ENCODE measurements at regions not wholly inside any gene's neighbourhood (a gene's known extent, or its start where the extent isn't known, plus 50 kb on each side); places are given as distances from the start of the nearest gene placed in this dataset.

GRCh38 chr1:198876371-198876871 is 237.6 kb downstream of the PTPRC start:
- H3K4me3 ChIP-seq (ENCODE audit: low read length in 2 of 2) = no peak overlapping the region
- H3K27me3 ChIP-seq (ENCODE audit: control insufficient read depth in 3 of 3, insufficient read depth in 3 of 3, low read depth in 1 of 3, low read length in 3 of 3) = no peaks in the 10 kb centered on the region
- H3K27ac ChIP-seq (replicated peaks; ENCODE audit: low read length) = no peak overlapping the region
- no peak overlapping the region for H2BK120ac ChIP-seq (ENCODE audit: low read depth, low read length)
- H4K91ac ChIP-seq (ENCODE audit: low read depth, low read length, poor library complexity) = no peak overlapping the region
- no peak overlapping the region for H2BK5ac ChIP-seq (ENCODE audit: low read length)
- peaks cover 0 to 53% of the 10 kb centered on the region in 2 donors for H3K36me3 ChIP-seq (replicated peaks in 1 of 2; ENCODE audit: control insufficient read depth in 2 of 2, insufficient read depth in 2 of 2, low read length in 2 of 2)
- H3K4me1 ChIP-seq (ENCODE audit: control insufficient read depth in 2 of 2, insufficient read depth in 1 of 2, low read depth in 1 of 2, low read length in 2 of 2) = peaks cover 2 to 5% of the 10 kb centered on the region in 2 donors
- no peak overlapping the region for H3K9ac ChIP-seq (ENCODE audit: low read depth, low read length, poor library complexity)
- H3K18ac ChIP-seq (ENCODE audit: low read length) = no peak overlapping the region
- H3K14ac ChIP-seq (ENCODE audit: low read length) = no peak overlapping the region
- peaks cover 0 to 3% of the 10 kb centered on the region in 2 donors for H3K9me3 ChIP-seq (replicated peaks in 1 of 2; ENCODE audit: control insufficient read depth in 2 of 2, insufficient read depth in 1 of 2, low read depth in 1 of 2, low read length in 2 of 2)
- H3K79me1 ChIP-seq (ENCODE audit: low read depth, low read length) = no peaks in the 10 kb centered on the region
- no peak overlapping the region for H3K4ac ChIP-seq (ENCODE audit: low read length)
- no peak overlapping the region for H2BK15ac ChIP-seq (ENCODE audit: low read length)
- no peak overlapping the region for H3K23ac ChIP-seq (ENCODE audit: low read depth, low read length, poor library complexity)
- H3K4me2 ChIP-seq (ENCODE audit: insufficient read depth, low read length, poor library complexity, severe bottlenecking) = no peak overlapping the region
- H2AFZ ChIP-seq (ENCODE audit: low read length) = peak overlapping the region; percentile 41
- peak; percentile 36 for DNase-seq (ENCODE audit: low spot score)
- no peak overlapping the region for H2AK5ac ChIP-seq (ENCODE audit: low read depth, low read length)
- no CpG with 5 or more reads among the region's 10 CpGs for WGBS, 2 donors (ENCODE audit: extremely low coverage in 2 of 2, insufficient read length in 2 of 2, insufficient replicate concordance in 1 of 2)
- H4K8ac ChIP-seq (ENCODE audit: low read depth, low read length) = no peak overlapping the region
- H2BK12ac ChIP-seq (ENCODE audit: low read length) = no peak overlapping the region

DNA sequence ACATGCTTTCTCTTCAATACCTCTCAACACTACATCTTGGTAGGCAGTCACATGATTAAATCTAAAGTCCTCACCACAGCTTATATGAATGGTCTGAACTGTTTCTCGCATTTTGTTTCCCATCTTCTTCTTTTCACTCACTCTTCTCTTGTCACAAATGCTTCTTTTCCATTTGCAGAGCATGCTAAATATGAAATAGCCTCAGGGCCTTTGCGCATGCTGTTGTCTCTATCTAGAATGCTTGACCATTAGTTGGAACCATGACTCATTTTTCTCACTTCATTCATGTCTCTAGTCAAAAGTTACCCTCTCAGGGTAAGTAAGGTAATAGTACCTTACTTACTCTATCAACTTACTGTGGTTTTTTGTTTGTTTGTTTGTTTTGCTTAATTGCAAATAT is 239.7 kb downstream of the PTPRC start:
- Histone ChIP-seq H2BK5ac (ENCODE audit: low read length) (no peak overlapping the region), H2BK15ac (ENCODE audit: low read length) (no peak overlapping the region), H3K14ac (ENCODE audit: low read length) (no peak overlapping the region), H3K4me2 (ENCODE audit: insufficient read depth, low read length, poor library complexity, severe bottlenecking) (no peak overlapping the region), H3K23ac (ENCODE audit: low read depth, low read length, poor library complexity) (no peak overlapping the region), H3K4me1 (ENCODE audit: control insufficient read depth in 2 of 2, insufficient read depth in 1 of 2, low read depth in 1 of 2, low read length in 2 of 2) (peaks cover 2 to 5% of the 10 kb centered on the region in 2 donors), H3K27ac (replicated peaks; ENCODE audit: low read length) (no peak overlapping the region), H3K36me3 (replicated peaks in 1 of 2; ENCODE audit: control insufficient read depth in 2 of 2, insufficient read depth in 2 of 2, low read length in 2 of 2) (peaks cover 0 to 57% of the 10 kb centered on the region in 2 donors), H3K79me1 (ENCODE audit: low read depth, low read length) (no peaks in the 10 kb centered on the region), H2BK120ac (ENCODE audit: low read depth, low read length) (no peak overlapping the region), H2AFZ (ENCODE audit: low read length) (no peak overlapping the region), H2AK5ac (ENCODE audit: low read depth, low read length) (no peak overlapping the region), H4K8ac (ENCODE audit: low read depth, low read length) (no peak overlapping the region), H2BK12ac (ENCODE audit: low read length) (no peak overlapping the region), H3K18ac (ENCODE audit: low read length) (no peak overlapping the region), H3K4me3 (ENCODE audit: low read length in 2 of 2) (no peak overlapping the region), H3K4ac (ENCODE audit: low read length) (no peak overlapping the region), H4K91ac (ENCODE audit: low read depth, low read length, poor library complexity) (no peak overlapping the region), H3K9me3 (replicated peaks in 1 of 2; ENCODE audit: control insufficient read depth in 2 of 2, insufficient read depth in 1 of 2, low read depth in 1 of 2, low read length in 2 of 2) (peaks cover 0 to 3% of the 10 kb centered on the region in 2 donors), H3K27me3 (ENCODE audit: control insufficient read depth in 3 of 3, insufficient read depth in 3 of 3, low read depth in 1 of 3, low read length in 3 of 3) (no peaks in the 10 kb centered on the region), H3K9ac (ENCODE audit: low read depth, low read length, poor library complexity) (no peak overlapping the region)
- DNase-seq (ENCODE audit: low spot score) = no peak
- no CpG with 5 or more reads among the region's 2 CpGs for WGBS, 2 donors (ENCODE audit: extremely low coverage in 2 of 2, insufficient read length in 2 of 2, insufficient replicate concordance in 1 of 2)

- H3K4me1 ChIP-seq (ENCODE audit: control insufficient read depth in 2 of 2, insufficient read depth in 1 of 2, low read depth in 1 of 2, low read length in 2 of 2) = peaks cover 2 to 5% of the 10 kb centered on the region in 2 donors
- WGBS, 2 donors (ENCODE audit: extremely low coverage in 2 of 2, insufficient read length in 2 of 2, insufficient replicate concordance in 1 of 2) = no CpG with 5 or more reads among the region's 5 CpGs
- no peaks in the 10 kb centered on the region for H3K27me3 ChIP-seq (ENCODE audit: control insufficient read depth in 3 of 3, insufficient read depth in 3 of 3, low read depth in 1 of 3, low read length in 3 of 3)
- no peak overlapping the region for H4K8ac ChIP-seq (ENCODE audit: low read depth, low read length)
- H2AK5ac ChIP-seq (ENCODE audit: low read depth, low read length) = no peak overlapping the region
- H2AFZ ChIP-seq (ENCODE audit: low read length) = no peak overlapping the region
- H3K27ac ChIP-seq (replicated peaks; ENCODE audit: low read length) = no peak overlapping the region
- no peaks in the 10 kb centered on the region for H3K79me1 ChIP-seq (ENCODE audit: low read depth, low read length)
- H3K36me3 ChIP-seq (replicated peaks in 1 of 2; ENCODE audit: control insufficient read depth in 2 of 2, insufficient read depth in 2 of 2, low read length in 2 of 2) = peaks cover 0 to 52% of the 10 kb centered on the region in 2 donors
- H3K23ac ChIP-seq (ENCODE audit: low read depth, low read length, poor library complexity) = no peak overlapping the region
- no peak overlapping the region for H2BK5ac ChIP-seq (ENCODE audit: low read length)
- H3K9me3 ChIP-seq (replicated peaks in 1 of 2; ENCODE audit: control insufficient read depth in 2 of 2, insufficient read depth in 1 of 2, low read depth in 1 of 2, low read length in 2 of 2) = peaks cover 0 to 3% of the 10 kb centered on the region in 2 donors
- H3K4me2 ChIP-seq (ENCODE audit: insufficient read depth, low read length, poor library complexity, severe bottlenecking) = no peak overlapping the region
- H3K9ac ChIP-seq (ENCODE audit: low read depth, low read length, poor library complexity) = no peak overlapping the region
- H3K4me3 ChIP-seq (ENCODE audit: low read length in 2 of 2) = no peak overlapping the region
- H3K14ac ChIP-seq (ENCODE audit: low read length) = no peak overlapping the region
- H3K4ac ChIP-seq (ENCODE audit: low read length) = no peak overlapping the region
- no peak overlapping the region for H2BK120ac ChIP-seq (ENCODE audit: low read depth, low read length)
- H2BK15ac ChIP-seq (ENCODE audit: low read length) = no peak overlapping the region
- no peak for DNase-seq (ENCODE audit: low spot score)
- H4K91ac ChIP-seq (ENCODE audit: low read depth, low read length, poor library complexity) = no peak overlapping the region
- no peak overlapping the region for H3K18ac ChIP-seq (ENCODE audit: low read length)
- H2BK12ac ChIP-seq (ENCODE audit: low read length) = no peak overlapping the region
Measured at GRCh38 chr1:198879711-198880306, 241.0 kb downstream of the PTPRC start.

DNA sequence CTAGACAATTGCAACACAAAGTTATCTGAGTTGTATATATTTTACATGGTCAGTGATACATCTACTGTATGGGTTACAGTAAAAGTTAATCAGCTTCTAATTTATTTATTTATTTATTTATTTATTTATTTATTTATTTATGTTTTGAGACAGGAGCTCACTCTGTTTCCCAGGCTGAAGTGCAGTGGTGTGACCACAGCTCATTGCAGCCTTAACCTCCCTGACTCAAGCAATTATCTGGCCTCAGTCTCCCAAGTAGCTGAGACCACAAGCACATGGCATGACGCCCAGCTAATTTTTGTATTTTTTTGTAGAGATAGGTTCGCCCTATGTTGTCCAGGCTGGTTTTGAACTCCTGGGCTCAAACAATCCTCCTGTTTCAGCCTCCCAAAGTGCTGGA is 241.6 kb downstream of the PTPRC start:
- Histone ChIP-seq H3K9me3 (replicated peaks in 1 of 2; ENCODE audit: control insufficient read depth in 2 of 2, insufficient read depth in 1 of 2, low read depth in 1 of 2, low read length in 2 of 2) (peaks cover 0 to 3% of the 10 kb centered on the region in 2 donors), H4K91ac (ENCODE audit: low read depth, low read length, poor library complexity) (no peak overlapping the region), H3K9ac (ENCODE audit: low read depth, low read length, poor library complexity) (no peak overlapping the region), H3K36me3 (replicated peaks in 1 of 2; ENCODE audit: control insufficient read depth in 2 of 2, insufficient read depth in 2 of 2, low read length in 2 of 2) (peaks cover 0 to 51% of the 10 kb centered on the region in 2 donors), H3K27me3 (ENCODE audit: control insufficient read depth in 3 of 3, insufficient read depth in 3 of 3, low read depth in 1 of 3, low read length in 3 of 3) (no peaks in the 10 kb centered on the region), H4K8ac (ENCODE audit: low read depth, low read length) (no peak overlapping the region), H3K18ac (ENCODE audit: low read length) (no peak overlapping the region), H3K4me2 (ENCODE audit: insufficient read depth, low read length, poor library complexity, severe bottlenecking) (no peak overlapping the region), H2AK5ac (ENCODE audit: low read depth, low read length) (no peak overlapping the region), H2BK120ac (ENCODE audit: low read depth, low read length) (no peak overlapping the region), H2BK15ac (ENCODE audit: low read length) (no peak overlapping the region), H3K23ac (ENCODE audit: low read depth, low read length, poor library complexity) (no peak overlapping the region), H3K4ac (ENCODE audit: low read length) (no peak overlapping the region), H3K79me1 (ENCODE audit: low read depth, low read length) (no peaks in the 10 kb centered on the region), H3K4me3 (ENCODE audit: low read length in 2 of 2) (no peak overlapping the region), H3K27ac (replicated peaks; ENCODE audit: low read length) (no peak overlapping the region), H3K14ac (ENCODE audit: low read length) (no peak overlapping the region), H2AFZ (ENCODE audit: low read length) (no peak overlapping the region), H2BK12ac (ENCODE audit: low read length) (no peak overlapping the region), H3K4me1 (ENCODE audit: control insufficient read depth in 2 of 2, insufficient read depth in 1 of 2, low read depth in 1 of 2, low read length in 2 of 2) (peaks cover 2 to 5% of the 10 kb centered on the region in 2 donors), H2BK5ac (ENCODE audit: low read length) (no peak overlapping the region)
- no peak for DNase-seq (ENCODE audit: low spot score)
- no CpG with 5 or more reads among the region's 2 CpGs for WGBS, 2 donors (ENCODE audit: extremely low coverage in 2 of 2, insufficient read length in 2 of 2, insufficient replicate concordance in 1 of 2)
